Esophagus muscularis mucosa (tissue), 4 donors: ENCODE measurements at regions not wholly inside any gene's neighbourhood (a gene's known extent, or its start where the extent isn't known, plus 50 kb on each side); places are given as distances from the start of the nearest gene placed in this dataset.
A peak's percentile ranks its signal among the peaks of the same experiment; 100 is the strongest.

Experiments used
- DNase-seq: peaks from one replicate; pipeline ENCODE4 v3.0.0-alpha.2; 2017; ENCODE audit errors: extremely low spot score
- H3K27ac ChIP-seq, 4 donors: fragments of 200-600 bp; sonication (generic); replicated peaks in 1 of 4; 1 replicate in 3 of 4; 2 replicates in 1 of 4; pipeline ENCODE4 v1.5.1; 2016 to 2019; ENCODE audit warnings: mild to moderate bottlenecking in 1 of 4
- H3K27me3 ChIP-seq, 4 donors: fragments of 200-600 bp; sonication (generic); one replicate each; pipeline versions ENCODE4 v1.5.1 to v1.6.0; 2016 to 2019
- H3K36me3 ChIP-seq, 4 donors: fragments of 200-600 bp; sonication (generic); one replicate each; pipeline ENCODE4 v1.5.1; 2016 to 2019
- H3K4me1 ChIP-seq, 4 donors: fragments of 200-600 bp; sonication (generic); one replicate each; pipeline ENCODE4 v1.5.1; 2016 to 2019
- H3K4me3 ChIP-seq, 4 donors: fragments of 200-600 bp; sonication (generic); 1 replicate in 2 of 4; 2 replicates in 2 of 4; pipeline ENCODE4 v1.5.1; 2016 to 2019; ENCODE audit warnings: mild to moderate bottlenecking in 4 of 4, moderate library complexity in 1 of 4
- H3K9me3 ChIP-seq, 4 donors: fragments of 200-600 bp; sonication (generic); 1 replicate in 3 of 4; 2 replicates in 1 of 4; pipeline ENCODE4 v1.5.1; 2016 to 2019
- CTCF ChIP-seq, 3 experiments: fragments of 200-600 bp in 2 of 3; fragments of 450-650 bp in 1 of 3; sonication (generic) in 2 of 3; IDR thresholded peaks; one replicate each; pipeline ENCODE4 v1.5.1; 2017 to 2019; ENCODE audit warnings: antibody characterized with exemption in 3 of 3, mild to moderate bottlenecking in 2 of 3, moderate library complexity in 1 of 3
- EP300 ChIP-seq: sonication (generic); formaldehyde crosslinking; IDR thresholded peaks from one replicate; pipeline ENCODE4 v1.6.1; 2017; ENCODE audit warnings: antibody characterized with exemption
- POLR2A ChIP-seq: fragments of 450-650 bp; IDR thresholded peaks from one replicate; pipeline ENCODE4 v1.6.1; 2017; ENCODE audit warnings: antibody characterized with exemption, moderate library complexity, mild to moderate bottlenecking, low read depth
- POLR2AphosphoS5 ChIP-seq, 2 donors: sonication (generic); formaldehyde crosslinking; IDR thresholded peaks; one replicate each; pipeline ENCODE4 v1.6.1; 2017; ENCODE audit warnings: antibody characterized with exemption in 2 of 2
- WGBS: methylation state at CpG from one replicate; pipeline ENCODE4 v1.1.5; 2018; 5-methylcytosine and 5-hydroxymethylcytosine counted together
- intact Hi-C: fragments of 100-400 bp; cut with DNase I; formaldehyde crosslinking; loops from one replicate; pipeline ENCODE4 v1.15.1; 2023

GRCh38 chr2:220277445-220277975 lies 650.1 kb downstream of the SLC4A3 start:
- WGBS: 30% methylated on average over 3 of the region's 3 CpGs
- H3K4me1 ChIP-seq: peaks cover 0 to 27% (median 22%) of the 10 kb centered on the region in 4 donors
- TF ChIP-seq POLR2AphosphoS5 (IDR thresholded peaks at IDR 0.05) (peak in 1 of 2 donors; percentile 39), EP300 (no peak)
- H3K36me3 ChIP-seq: no peaks in the 10 kb centered on the region
- intact Hi-C loops: no loop called here
- no peaks in the 10 kb centered on the region for H3K9me3 ChIP-seq
- peak overlapping the region in 3 of 4 donors; percentile 5 to 52 (median 7) for H3K27ac ChIP-seq
- no peak overlapping the region for H3K4me3 ChIP-seq
- no peak for DNase-seq
- no peaks in the 10 kb centered on the region for H3K27me3 ChIP-seq

- Histone ChIP-seq H3K4me3 (no peak overlapping the region), H3K4me1 (peaks cover 0 to 27% (median 22%) of the 10 kb centered on the region in 4 donors), H3K36me3 (no peaks in the 10 kb centered on the region), H3K27ac (peak overlapping the region in 1 of 4 donors; percentile 25), H3K9me3 (no peaks in the 10 kb centered on the region), H3K27me3 (no peaks in the 10 kb centered on the region)
- WGBS: 45% methylated on average over 2 of the region's 2 CpGs
- intact Hi-C loops: no loop called here
- TF ChIP-seq CTCF (IDR thresholded peaks at IDR 0.05): no peak
- TF ChIP-seq EP300: no peak
- no peak for TF ChIP-seq POLR2AphosphoS5 (IDR thresholded peaks at IDR 0.05)
- no peak for TF ChIP-seq POLR2A
- DNase-seq: no peak
These were observed 650.6 kb downstream of the SLC4A3 start for GRCh38 chr2:220278022-220278421.

- no peak for DNase-seq
- no peak for TF ChIP-seq POLR2A
- TF ChIP-seq CTCF (IDR thresholded peaks at IDR 0.05): no peak
- TF ChIP-seq POLR2AphosphoS5 (IDR thresholded peaks at IDR 0.05): no peak
- TF ChIP-seq EP300: no peak
- Histone ChIP-seq H3K9me3 (no peaks in the 10 kb centered on the region), H3K27ac (no peak overlapping the region), H3K27me3 (no peaks in the 10 kb centered on the region), H3K4me1 (peaks cover 0 to 27% (median 22%) of the 10 kb centered on the region in 4 donors), H3K36me3 (no peaks in the 10 kb centered on the region), H3K4me3 (no peak overlapping the region)
- WGBS: 83% methylated on average over 2 of the region's 2 CpGs
- intact Hi-C loops: no loop called here
These were observed 651.9 kb downstream of the SLC4A3 start for GRCh38 chr2:220279372-220279771.

GRCh38 chr2:220279840-220280239 lies 652.4 kb downstream of the SLC4A3 start:
- Histone ChIP-seq H3K27me3 (no peaks in the 10 kb centered on the region), H3K9me3 (no peaks in the 10 kb centered on the region), H3K27ac (no peak overlapping the region), H3K4me1 (peaks cover 0 to 27% (median 22%) of the 10 kb centered on the region in 4 donors), H3K36me3 (no peaks in the 10 kb centered on the region), H3K4me3 (no peak overlapping the region)
- TF ChIP-seq EP300: no peak
- intact Hi-C loops: no loop called here
- DNase-seq: no peak

- no peak overlapping the region for H3K4me3 ChIP-seq
- DNase-seq: peak; percentile 42
- H3K27me3 ChIP-seq: no peaks in the 10 kb centered on the region
- WGBS: 97% methylated on average over 4 of the region's 4 CpGs
- H3K27ac ChIP-seq: no peak overlapping the region
- no peak for TF ChIP-seq POLR2AphosphoS5 (IDR thresholded peaks at IDR 0.05)
- no peak for TF ChIP-seq EP300
- TF ChIP-seq POLR2A: no peak
- TF ChIP-seq CTCF (IDR thresholded peaks at IDR 0.05): no peak
- intact Hi-C loops: no loop called here
- no peaks in the 10 kb centered on the region for H3K36me3 ChIP-seq
- peaks cover 0 to 25% (median 22%) of the 10 kb centered on the region in 4 donors for H3K4me1 ChIP-seq
- H3K9me3 ChIP-seq: no peaks in the 10 kb centered on the region
These were observed 653.3 kb downstream of the SLC4A3 start for GRCh38 chr2:220280736-220281135.

- no peak overlapping the region for H3K27ac ChIP-seq
- H3K4me1 ChIP-seq: peaks cover 0 to 16% (median 14%) of the 10 kb centered on the region in 4 donors
- WGBS: 67% methylated on average over 1 of the region's 1 CpG
- intact Hi-C loops: no loop called here
- no peaks in the 10 kb centered on the region for H3K27me3 ChIP-seq
- no peak overlapping the region for H3K4me3 ChIP-seq
- no peak for DNase-seq
- no peaks in the 10 kb centered on the region for H3K9me3 ChIP-seq
- TF ChIP-seq POLR2A: no peak
- no peak for TF ChIP-seq CTCF (IDR thresholded peaks at IDR 0.05)
- TF ChIP-seq EP300: no peak
- no peak for TF ChIP-seq POLR2AphosphoS5 (IDR thresholded peaks at IDR 0.05)
- H3K36me3 ChIP-seq: no peaks in the 10 kb centered on the region
These were observed 654.3 kb downstream of the SLC4A3 start for GRCh38 chr2:220281771-220282170.
